ENCODE measurements at regions not wholly inside any gene's neighbourhood (a gene's known extent, or its start where the extent isn't known, plus 50 kb on each side); places are given as distances from the start of the nearest gene placed in this dataset.

DNA sequence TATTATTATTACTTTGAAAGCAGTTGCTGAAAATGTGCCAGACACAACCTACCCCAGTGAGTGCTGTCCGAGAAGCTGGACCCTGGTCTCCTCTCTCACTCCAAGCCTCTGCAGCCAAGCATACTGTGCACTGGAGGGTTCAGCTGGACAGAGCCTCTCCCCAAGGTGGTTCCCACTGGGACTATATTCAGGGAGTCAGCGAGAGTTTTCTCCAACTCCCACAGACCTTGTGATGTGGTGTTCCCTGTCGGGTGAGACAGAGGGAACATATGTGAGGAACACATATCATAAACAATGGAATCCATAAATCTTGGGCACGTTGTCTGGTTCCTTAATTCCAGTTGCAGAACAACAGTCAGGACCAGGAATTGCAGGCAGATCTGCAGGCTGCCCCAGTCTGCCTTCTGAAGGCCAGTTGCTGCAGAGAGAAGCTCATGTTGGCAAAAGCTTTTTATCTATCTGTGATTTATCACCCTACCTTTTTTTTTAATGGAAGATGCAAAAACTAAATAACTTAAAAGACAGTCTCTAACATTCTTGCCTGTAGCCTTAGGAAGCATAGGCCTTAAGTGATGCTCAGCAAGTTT lies 619.8 kb upstream of the TBX3 start:
- H4K91ac ChIP-seq (ENCODE audit: low read depth, low read length) = no peak overlapping the region
- H2AFZ ChIP-seq (ENCODE audit: insufficient read depth, low read length, poor library complexity) = no peak overlapping the region
- no peak overlapping the region for H3K14ac ChIP-seq (ENCODE audit: low read length)
- peak overlapping the region; percentile 23 for H3K4me3 ChIP-seq (ENCODE audit: low read depth, low read length)
- H3K4me1 ChIP-seq (ENCODE audit: control insufficient read depth in 1 of 2, insufficient read depth in 2 of 2, low read length in 2 of 2) = peaks cover 0 to 7% of the 10 kb centered on the region in 2 experiments
- no peak overlapping the region for H3K23ac ChIP-seq (ENCODE audit: low read length)
- no peak overlapping the region for H3K4me2 ChIP-seq (ENCODE audit: low read length)
- H2AK5ac ChIP-seq (ENCODE audit: low read length) = no peak overlapping the region
- H3K27ac ChIP-seq (ENCODE audit: low read depth, low read length) = no peak overlapping the region
- H3K9ac ChIP-seq (ENCODE audit: low read length) = no peak overlapping the region
- no peak overlapping the region for H2BK12ac ChIP-seq (ENCODE audit: low read length)
- no peak overlapping the region for H2BK5ac ChIP-seq (ENCODE audit: low read depth, low read length, poor library complexity)
- H2BK120ac ChIP-seq (ENCODE audit: insufficient read depth, low read length, poor library complexity) = no peak overlapping the region
- no peaks in the 10 kb centered on the region for H3K27me3 ChIP-seq (ENCODE audit: insufficient read depth, low read length)
- no peak for DNase-seq
- H3K36me3 ChIP-seq (ENCODE audit: control insufficient read depth in 1 of 2, insufficient read depth in 2 of 2, low read length in 2 of 2) = no peaks in the 10 kb centered on the region
- no peaks in the 10 kb centered on the region for H3K79me2 ChIP-seq (ENCODE audit: control insufficient read depth, insufficient read depth, low read length, poor library complexity)
- H3K18ac ChIP-seq (ENCODE audit: low read length) = no peak overlapping the region
- H4K8ac ChIP-seq (ENCODE audit: low read depth, low read length) = no peak overlapping the region
- H3K79me1 ChIP-seq (ENCODE audit: low read length) = no peaks in the 10 kb centered on the region
- WGBS (ENCODE audit: extremely low coverage, insufficient coverage, insufficient read length) = no CpG with 5 or more reads among the region's 4 CpGs
- H4K12ac ChIP-seq (ENCODE audit: low read depth, low read length) = no peak overlapping the region
- H3K9me3 ChIP-seq (ENCODE audit: insufficient read depth, low read depth, low read length) = no peaks in the 10 kb centered on the region
- H3K4ac ChIP-seq (ENCODE audit: low read depth, low read length) = no peak overlapping the region

DNA sequence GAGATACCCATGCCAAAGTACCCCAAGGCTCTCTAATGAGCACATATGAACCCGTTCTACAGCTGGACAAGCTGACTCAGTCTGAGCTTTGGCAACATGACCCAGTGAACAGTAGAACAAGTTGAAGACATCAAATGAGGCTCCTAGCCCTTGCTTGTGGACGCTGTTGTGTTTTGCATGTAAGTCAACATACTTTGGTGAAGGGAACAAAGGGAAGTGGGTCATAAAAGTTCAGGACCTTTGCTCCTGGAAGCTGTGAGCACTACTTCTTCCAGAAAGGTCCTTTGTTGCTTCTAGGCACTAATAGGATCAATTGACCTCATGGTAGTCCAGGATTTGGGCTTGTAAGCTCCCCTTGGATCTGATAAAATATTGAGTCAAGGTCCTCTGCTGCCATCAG lies 613.5 kb upstream of the TBX3 start:
- no peak overlapping the region for H2BK120ac ChIP-seq (ENCODE audit: insufficient read depth, low read length, poor library complexity)
- no peak overlapping the region for H3K4ac ChIP-seq (ENCODE audit: low read depth, low read length)
- no peak overlapping the region for H4K91ac ChIP-seq (ENCODE audit: low read depth, low read length)
- no peak overlapping the region for H2AFZ ChIP-seq (ENCODE audit: insufficient read depth, low read length, poor library complexity)
- H3K4me1 ChIP-seq (ENCODE audit: control insufficient read depth in 1 of 2, insufficient read depth in 2 of 2, low read length in 2 of 2) = peaks cover 9 to 12% of the 10 kb centered on the region in 2 experiments
- no peak overlapping the region for H3K9ac ChIP-seq (ENCODE audit: low read length)
- no CpG with 5 or more reads among the region's 2 CpGs for WGBS (ENCODE audit: extremely low coverage, insufficient coverage, insufficient read length)
- H3K27me3 ChIP-seq (ENCODE audit: insufficient read depth, low read length) = no peaks in the 10 kb centered on the region
- H3K4me3 ChIP-seq (ENCODE audit: low read depth, low read length) = no peak overlapping the region
- H3K27ac ChIP-seq (ENCODE audit: low read depth, low read length) = no peak overlapping the region
- no peaks in the 10 kb centered on the region for H3K36me3 ChIP-seq (ENCODE audit: control insufficient read depth in 1 of 2, insufficient read depth in 2 of 2, low read length in 2 of 2)
- no peak overlapping the region for H3K4me2 ChIP-seq (ENCODE audit: low read length)
- H3K18ac ChIP-seq (ENCODE audit: low read length) = no peak overlapping the region
- no peak overlapping the region for H3K23ac ChIP-seq (ENCODE audit: low read length)
- H2BK5ac ChIP-seq (ENCODE audit: low read depth, low read length, poor library complexity) = no peak overlapping the region
- no peaks in the 10 kb centered on the region for H3K79me2 ChIP-seq (ENCODE audit: control insufficient read depth, insufficient read depth, low read length, poor library complexity)
- H2BK12ac ChIP-seq (ENCODE audit: low read length) = no peak overlapping the region
- no peak overlapping the region for H3K14ac ChIP-seq (ENCODE audit: low read length)
- H3K79me1 ChIP-seq (ENCODE audit: low read length) = peaks cover 2% of the 10 kb centered on the region
- H4K8ac ChIP-seq (ENCODE audit: low read depth, low read length) = no peak overlapping the region
- no peak overlapping the region for H2AK5ac ChIP-seq (ENCODE audit: low read length)
- no peak overlapping the region for H4K12ac ChIP-seq (ENCODE audit: low read depth, low read length)
- no peak for DNase-seq
- no peaks in the 10 kb centered on the region for H3K9me3 ChIP-seq (ENCODE audit: insufficient read depth, low read depth, low read length)

DNA sequence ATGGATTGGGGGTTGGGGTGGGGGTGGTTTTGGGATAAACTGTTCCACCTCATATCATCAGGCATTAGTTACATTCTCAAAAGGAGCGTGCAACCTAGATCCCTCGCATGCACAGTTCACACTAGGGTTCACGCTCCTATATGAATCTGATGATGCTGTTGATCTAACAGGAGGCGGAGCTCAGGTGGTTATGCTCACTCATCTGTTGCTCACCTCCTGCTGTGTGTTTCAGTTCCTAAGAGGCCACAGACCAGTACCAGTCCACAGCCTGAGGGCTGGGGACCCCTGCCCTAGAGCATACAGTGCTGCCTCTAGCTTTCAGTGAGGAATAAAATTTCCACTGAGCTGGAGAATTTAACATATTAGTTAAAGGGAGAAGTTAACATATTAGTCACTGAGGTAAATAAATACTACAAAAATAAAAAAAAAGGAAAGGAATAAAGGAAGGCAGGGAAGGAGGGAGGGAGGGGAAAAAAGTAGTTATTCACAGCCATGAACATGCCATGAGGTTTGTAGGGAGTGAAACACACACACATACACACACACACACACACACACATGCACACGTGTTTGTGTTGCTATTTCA lies 612.7 kb upstream of the TBX3 start:
- H3K4ac ChIP-seq (ENCODE audit: low read depth, low read length) = no peak overlapping the region

DNA sequence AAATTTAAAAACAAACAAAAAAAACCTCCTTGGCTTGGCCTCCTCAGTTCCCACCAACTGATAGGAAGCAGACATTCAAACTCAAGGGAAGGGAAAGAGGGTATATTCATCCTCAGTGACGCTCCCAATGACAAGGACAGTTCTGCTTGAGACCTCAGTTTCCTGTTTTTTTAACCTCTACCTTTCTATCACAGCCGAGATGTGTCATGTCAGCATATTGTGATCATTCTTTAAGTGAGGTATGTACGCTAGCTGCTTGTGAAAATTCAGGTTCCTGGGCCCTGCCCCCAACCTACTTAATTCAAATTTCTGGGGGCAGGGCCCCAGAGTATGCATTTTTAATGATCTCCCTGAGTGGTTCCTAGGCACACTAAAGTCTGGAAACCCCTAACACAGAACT lies 611.9 kb upstream of the TBX3 start:
- Histone ChIP-seq H2BK12ac (ENCODE audit: low read length) (no peak overlapping the region), H3K36me3 (ENCODE audit: control insufficient read depth in 1 of 2, insufficient read depth in 2 of 2, low read length in 2 of 2) (no peaks in the 10 kb centered on the region), H3K27ac (ENCODE audit: low read depth, low read length) (no peak overlapping the region), H3K23ac (ENCODE audit: low read length) (no peak overlapping the region), H3K4ac (ENCODE audit: low read depth, low read length) (no peak overlapping the region), H2AFZ (ENCODE audit: insufficient read depth, low read length, poor library complexity) (no peak overlapping the region), H3K14ac (ENCODE audit: low read length) (no peak overlapping the region), H2BK120ac (ENCODE audit: insufficient read depth, low read length, poor library complexity) (no peak overlapping the region), H4K91ac (ENCODE audit: low read depth, low read length) (no peak overlapping the region), H3K4me1 (ENCODE audit: control insufficient read depth in 1 of 2, insufficient read depth in 2 of 2, low read length in 2 of 2) (peaks cover 9 to 12% of the 10 kb centered on the region in 2 experiments), H2BK5ac (ENCODE audit: low read depth, low read length, poor library complexity) (no peak overlapping the region), H4K12ac (ENCODE audit: low read depth, low read length) (no peak overlapping the region), H3K27me3 (ENCODE audit: insufficient read depth, low read length) (no peaks in the 10 kb centered on the region), H3K9ac (ENCODE audit: low read length) (no peak overlapping the region), H3K79me2 (ENCODE audit: control insufficient read depth, insufficient read depth, low read length, poor library complexity) (no peaks in the 10 kb centered on the region), H4K8ac (ENCODE audit: low read depth, low read length) (no peak overlapping the region), H2AK5ac (ENCODE audit: low read length) (no peak overlapping the region), H3K4me2 (ENCODE audit: low read length) (no peak overlapping the region), H3K18ac (ENCODE audit: low read length) (no peak overlapping the region), H3K79me1 (ENCODE audit: low read length) (peaks cover 2% of the 10 kb centered on the region), H3K4me3 (ENCODE audit: low read depth, low read length) (no peak overlapping the region), H3K9me3 (ENCODE audit: insufficient read depth, low read depth, low read length) (no peaks in the 10 kb centered on the region)
- no CpG with 5 or more reads among the region's 3 CpGs for WGBS (ENCODE audit: extremely low coverage, insufficient coverage, insufficient read length)
- DNase-seq = no peak

More for the DNA sequence above, 612.7 kb upstream of the TBX3 start:
- H2AK5ac ChIP-seq (ENCODE audit: low read length) = no peak overlapping the region
- H2AFZ ChIP-seq (ENCODE audit: insufficient read depth, low read length, poor library complexity) = no peak overlapping the region
- no peaks in the 10 kb centered on the region for H3K27me3 ChIP-seq (ENCODE audit: insufficient read depth, low read length)
- no peaks in the 10 kb centered on the region for H3K36me3 ChIP-seq (ENCODE audit: control insufficient read depth in 1 of 2, insufficient read depth in 2 of 2, low read length in 2 of 2)
- no peak overlapping the region for H3K18ac ChIP-seq (ENCODE audit: low read length)
- no peak overlapping the region for H3K4me2 ChIP-seq (ENCODE audit: low read length)
- H3K4me1 ChIP-seq (ENCODE audit: control insufficient read depth in 1 of 2, insufficient read depth in 2 of 2, low read length in 2 of 2) = peaks cover 9 to 12% of the 10 kb centered on the region in 2 experiments
- DNase-seq = no peak
- no peak overlapping the region for H4K91ac ChIP-seq (ENCODE audit: low read depth, low read length)
- H2BK12ac ChIP-seq (ENCODE audit: low read length) = no peak overlapping the region
- H3K27ac ChIP-seq (ENCODE audit: low read depth, low read length) = no peak overlapping the region
- H3K79me1 ChIP-seq (ENCODE audit: low read length) = peaks cover 2% of the 10 kb centered on the region
- H3K9me3 ChIP-seq (ENCODE audit: insufficient read depth, low read depth, low read length) = no peaks in the 10 kb centered on the region
- H2BK5ac ChIP-seq (ENCODE audit: low read depth, low read length, poor library complexity) = no peak overlapping the region
- H4K12ac ChIP-seq (ENCODE audit: low read depth, low read length) = no peak overlapping the region
- no peak overlapping the region for H3K9ac ChIP-seq (ENCODE audit: low read length)
- no peak overlapping the region for H2BK120ac ChIP-seq (ENCODE audit: insufficient read depth, low read length, poor library complexity)
- no peak overlapping the region for H3K14ac ChIP-seq (ENCODE audit: low read length)
- WGBS (ENCODE audit: extremely low coverage, insufficient coverage, insufficient read length) = no CpG with 5 or more reads among the region's 5 CpGs
- H3K79me2 ChIP-seq (ENCODE audit: control insufficient read depth, insufficient read depth, low read length, poor library complexity) = no peaks in the 10 kb centered on the region
- H4K8ac ChIP-seq (ENCODE audit: low read depth, low read length) = no peak overlapping the region
- no peak overlapping the region for H3K4me3 ChIP-seq (ENCODE audit: low read depth, low read length)
- no peak overlapping the region for H3K23ac ChIP-seq (ENCODE audit: low read length)

All from trophoblast cell (in vitro differentiated cells and primary cell).